AG09319 (cell line): ENCODE measurements at regions not wholly inside any gene's neighbourhood (a gene's known extent, or its start where the extent isn't known, plus 50 kb on each side); places are given as distances from the start of the nearest gene placed in this dataset.

ENCODE experiments used
- DNase-seq: peaks from one replicate; pipeline ENCODE4 v3.0.0-alpha.2; 2010; ENCODE audit warnings: low read depth; ENCODE audit errors: extremely low read depth
- TF ChIP-seq, protein P1 (sequence below): IDR thresholded peaks from 2 replicates; pipeline ENCODE4 v1.5.1; 2011; ENCODE audit warnings: low read depth, mild to moderate bottlenecking, inconsistent platforms, low read length, moderate library complexity

GRCh38 chr12:86774841-86775388, 518.7 kb upstream of the MGAT4C start:
- TF ChIP-seq, protein P1, sequence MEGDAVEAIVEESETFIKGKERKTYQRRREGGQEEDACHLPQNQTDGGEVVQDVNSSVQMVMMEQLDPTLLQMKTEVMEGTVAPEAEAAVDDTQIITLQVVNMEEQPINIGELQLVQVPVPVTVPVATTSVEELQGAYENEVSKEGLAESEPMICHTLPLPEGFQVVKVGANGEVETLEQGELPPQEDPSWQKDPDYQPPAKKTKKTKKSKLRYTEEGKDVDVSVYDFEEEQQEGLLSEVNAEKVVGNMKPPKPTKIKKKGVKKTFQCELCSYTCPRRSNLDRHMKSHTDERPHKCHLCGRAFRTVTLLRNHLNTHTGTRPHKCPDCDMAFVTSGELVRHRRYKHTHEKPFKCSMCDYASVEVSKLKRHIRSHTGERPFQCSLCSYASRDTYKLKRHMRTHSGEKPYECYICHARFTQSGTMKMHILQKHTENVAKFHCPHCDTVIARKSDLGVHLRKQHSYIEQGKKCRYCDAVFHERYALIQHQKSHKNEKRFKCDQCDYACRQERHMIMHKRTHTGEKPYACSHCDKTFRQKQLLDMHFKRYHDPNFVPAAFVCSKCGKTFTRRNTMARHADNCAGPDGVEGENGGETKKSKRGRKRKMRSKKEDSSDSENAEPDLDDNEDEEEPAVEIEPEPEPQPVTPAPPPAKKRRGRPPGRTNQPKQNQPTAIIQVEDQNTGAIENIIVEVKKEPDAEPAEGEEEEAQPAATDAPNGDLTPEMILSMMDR, result no peak
- DNase-seq, result no peak

- DNase-seq, result no peak
- TF ChIP-seq, protein P1, result no peak
Measured at GRCh38 chr12:86772696-86773095, 516.5 kb upstream of the MGAT4C start.

- DNase-seq, result no peak
- TF ChIP-seq, protein P1, result no peak
Measured at GRCh38 chr12:86770871-86771270, 514.7 kb upstream of the MGAT4C start.

- TF ChIP-seq, protein P1, result no peak
- DNase-seq, result no peak
Measured at GRCh38 chr12:86748894-86749293, 492.7 kb upstream of the MGAT4C start.

GRCh38 chr12:86744547-86745212, 488.5 kb upstream of the MGAT4C start:
- TF ChIP-seq, protein P1, result no peak
- DNase-seq, result no peak

GRCh38 chr12:86743875-86744536, 487.8 kb upstream of the MGAT4C start:
- TF ChIP-seq, protein P1, result no peak
- no peak for DNase-seq

DNA sequence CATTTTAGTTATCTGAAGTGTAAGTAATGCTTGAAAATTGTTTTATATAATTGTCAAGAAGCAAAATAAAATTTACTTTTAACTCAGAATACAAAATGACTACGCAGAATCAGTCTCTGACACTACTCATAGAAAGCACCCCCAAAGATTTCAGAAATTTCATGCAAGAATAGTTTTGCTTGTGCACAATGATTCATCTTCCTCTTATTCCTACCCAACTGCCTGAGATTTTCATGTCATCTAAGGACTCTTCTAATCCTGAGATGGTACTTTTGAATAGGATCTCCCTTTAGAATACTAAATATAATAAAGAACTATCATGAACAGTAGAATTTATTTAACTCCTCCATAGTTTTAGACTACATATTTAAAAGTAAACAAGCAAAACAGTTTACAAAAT, 485.3 kb upstream of the MGAT4C start:
- TF ChIP-seq, protein P1, result no peak
- DNase-seq, result no peak
